HepG2 (cell line): ENCODE measurements at regions not wholly inside any gene's neighbourhood (a gene's known extent, or its start where the extent isn't known, plus 50 kb on each side); places are given as distances from the start of the nearest gene placed in this dataset.

ENCODE experiments used
- EZH2 ChIP-seq: conservative IDR thresholded peaks from 2 replicates; pipeline ENCODE4 v1.6.1; 2012; ENCODE audit warnings: mild to moderate bottlenecking, low read depth, low read length, moderate library complexity
- NONO ChIP-seq, 2 experiments: fragments of 450-650 bp in 1 of 2; sonication (generic) in 1 of 2; formaldehyde crosslinking in 1 of 2; IDR thresholded peaks in 1 of 2; conservative IDR thresholded peaks in 1 of 2; 2 replicates each; pipeline versions ENCODE4 v1.6.1 to v1.8.0; 2017 to 2022; ENCODE audit warnings: mild to moderate bottlenecking in 1 of 2, missing genetic modification reagents in 1 of 2, moderate library complexity in 1 of 2
- PITX1 ChIP-seq: sonication (generic); formaldehyde crosslinking; IDR thresholded peaks from 2 replicates; pipeline ENCODE4 v1.5.1; 2020; ENCODE audit warnings: mild to moderate bottlenecking, missing genetic modification reagents
- ZBTB3 ChIP-seq: sonication (generic); formaldehyde crosslinking; IDR thresholded peaks from 2 replicates; pipeline ENCODE4 v1.4.0; 2020; ENCODE audit warnings: low read depth, mild to moderate bottlenecking, moderate library complexity, missing genetic modification reagents, borderline replicate concordance
- ZFP36 ChIP-seq: fragments of 150-350 bp; IDR thresholded peaks from 2 replicates; pipeline ENCODE4 v1.6.1; 2018; ENCODE audit warnings: borderline replicate concordance, low read length, low read depth; ENCODE audit not compliant: partially characterized antibody
- TF ChIP-seq, protein P1 (sequence below): sonication (generic); formaldehyde crosslinking; IDR thresholded peaks from 2 replicates; pipeline ENCODE4 v1.5.0; 2020; ENCODE audit warnings: mild to moderate bottlenecking, missing genetic modification reagents, moderate library complexity

DNA sequence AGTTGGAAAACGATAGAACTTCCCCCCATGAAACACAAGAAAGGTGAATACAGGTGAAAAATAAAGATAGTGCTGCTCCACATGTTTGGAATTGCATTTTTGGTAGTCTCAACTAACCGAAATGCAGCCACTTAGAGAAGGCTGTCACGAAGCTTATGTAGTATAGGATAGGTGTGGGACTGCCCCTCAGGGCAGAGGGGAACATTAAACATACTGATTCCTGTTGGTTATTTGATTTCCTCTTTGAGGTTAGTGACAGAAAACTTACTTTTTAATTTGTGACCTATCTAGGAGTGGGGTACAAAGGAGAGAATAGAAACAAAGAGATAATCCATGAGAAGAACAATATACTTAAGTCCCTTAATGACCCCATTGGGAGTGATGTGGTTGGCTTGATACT lies 85.8 kb upstream of the SATB1 start:
- TF ChIP-seq NONO (IDR thresholded peaks at IDR 0.05) = no peak
- no peak for TF ChIP-seq NONO (CRISPR knock-in tag; conservative IDR thresholded peaks at IDR 0.05)
- no peak for TF ChIP-seq ZFP36
- TF ChIP-seq, protein P1, sequence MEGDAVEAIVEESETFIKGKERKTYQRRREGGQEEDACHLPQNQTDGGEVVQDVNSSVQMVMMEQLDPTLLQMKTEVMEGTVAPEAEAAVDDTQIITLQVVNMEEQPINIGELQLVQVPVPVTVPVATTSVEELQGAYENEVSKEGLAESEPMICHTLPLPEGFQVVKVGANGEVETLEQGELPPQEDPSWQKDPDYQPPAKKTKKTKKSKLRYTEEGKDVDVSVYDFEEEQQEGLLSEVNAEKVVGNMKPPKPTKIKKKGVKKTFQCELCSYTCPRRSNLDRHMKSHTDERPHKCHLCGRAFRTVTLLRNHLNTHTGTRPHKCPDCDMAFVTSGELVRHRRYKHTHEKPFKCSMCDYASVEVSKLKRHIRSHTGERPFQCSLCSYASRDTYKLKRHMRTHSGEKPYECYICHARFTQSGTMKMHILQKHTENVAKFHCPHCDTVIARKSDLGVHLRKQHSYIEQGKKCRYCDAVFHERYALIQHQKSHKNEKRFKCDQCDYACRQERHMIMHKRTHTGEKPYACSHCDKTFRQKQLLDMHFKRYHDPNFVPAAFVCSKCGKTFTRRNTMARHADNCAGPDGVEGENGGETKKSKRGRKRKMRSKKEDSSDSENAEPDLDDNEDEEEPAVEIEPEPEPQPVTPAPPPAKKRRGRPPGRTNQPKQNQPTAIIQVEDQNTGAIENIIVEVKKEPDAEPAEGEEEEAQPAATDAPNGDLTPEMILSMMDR = no peak
- no peak for TF ChIP-seq EZH2
- no peak for TF ChIP-seq ZBTB3 (CRISPR knock-in tag)
- TF ChIP-seq PITX1 (CRISPR knock-in tag) = no peak
